K562 (cell line): ENCODE measurements at regions not wholly inside any gene's neighbourhood (a gene's known extent, or its start where the extent isn't known, plus 50 kb on each side); places are given as distances from the start of the nearest gene placed in this dataset.

ENCODE experiments used
- EP400 ChIP-seq: fragments of 450-650 bp; IDR thresholded peaks from 2 replicates; pipeline ENCODE4 v1.6.1; 2017; ENCODE audit warnings: antibody characterized with exemption, mild to moderate bottlenecking, moderate library complexity
- HDAC1 ChIP-seq, 2 experiments: fragments of 450-650 bp; IDR thresholded peaks; 2 replicates each; pipeline ENCODE4 v1.6.1; 2016 to 2017; ENCODE audit warnings: inconsistent platforms in 1 of 2, mild to moderate bottlenecking in 1 of 2, moderate library complexity in 1 of 2
- POLR2B ChIP-seq: fragments of 450-650 bp; IDR thresholded peaks from 2 replicates; pipeline ENCODE4 v1.6.1; 2018; ENCODE audit warnings: low read depth; ENCODE audit not compliant: partially characterized antibody
- SRSF9 ChIP-seq: fragments of 200-400 bp; formaldehyde crosslinking; IDR thresholded peaks from 2 replicates; pipeline ENCODE4 v1.6.1; 2017; ENCODE audit warnings: low read depth, low read length, borderline replicate concordance
- TF ChIP-seq, protein P1 (sequence below): fragments of 450-650 bp; IDR thresholded peaks from 2 replicates; pipeline ENCODE4 v1.6.1; 2016; ENCODE audit warnings: low read depth
- TF ChIP-seq, protein P2 (sequence below), 3 experiments: fragments of 200-800 bp in 1 of 3; fragments of 250-450 bp in 1 of 3; fragments of 450-650 bp in 1 of 3; sonication (Bioruptor Pico) in 1 of 3; sonication (Bioruptor generic) in 1 of 3; formaldehyde crosslinking in 1 of 3; IDR thresholded peaks; 2 replicates each; pipeline versions ENCODE4 v1.6.1 to v1.8.0; 2016 to 2022; ENCODE audit warnings: mild to moderate bottlenecking in 2 of 3, missing genetic modification characterization in 2 of 3, missing compliant biosample characterization in 1 of 3, moderate library complexity in 1 of 3
- TF ChIP-seq, protein P3 (sequence below): sonication (generic); formaldehyde crosslinking; IDR thresholded peaks from 2 replicates; pipeline ENCODE4 v1.8.0; 2023; ENCODE audit warnings: mild to moderate bottlenecking, missing genetic modification reagents
- TF ChIP-seq, protein P4 (sequence below), 2 experiments: fragments of 200-800 bp in 1 of 2; sonication (Bioruptor generic) in 1 of 2; sonication (generic) in 1 of 2; formaldehyde crosslinking in 1 of 2; IDR thresholded peaks in 1 of 2; conservative IDR thresholded peaks in 1 of 2; 2 replicates each; pipeline versions ENCODE4 v1.5.0 to v1.6.1; 2016 to 2020; ENCODE audit warnings: missing compliant biosample characterization in 1 of 2, missing genetic modification characterization in 1 of 2, missing genetic modification reagents in 1 of 2

DNA sequence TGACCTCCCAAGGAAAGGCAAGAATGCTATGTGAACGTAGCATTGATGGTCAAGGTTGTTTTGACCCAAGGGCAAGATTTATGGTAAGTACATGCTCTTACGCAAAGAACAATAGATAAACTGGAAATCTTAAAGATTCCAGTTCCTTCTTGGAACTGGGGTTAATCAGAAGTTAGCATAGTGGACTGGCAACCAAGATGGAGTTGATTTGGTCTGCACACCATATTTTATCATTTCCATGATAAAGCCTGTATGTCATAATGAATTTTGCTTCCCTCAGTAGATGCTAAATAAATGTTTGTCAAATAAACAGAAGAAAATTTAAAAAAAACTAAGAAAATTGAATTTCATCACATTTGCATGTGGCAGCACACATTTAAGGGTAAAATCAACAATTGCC is 242.4 kb upstream of the MEF2C start (continued):
- TF ChIP-seq, protein P1, sequence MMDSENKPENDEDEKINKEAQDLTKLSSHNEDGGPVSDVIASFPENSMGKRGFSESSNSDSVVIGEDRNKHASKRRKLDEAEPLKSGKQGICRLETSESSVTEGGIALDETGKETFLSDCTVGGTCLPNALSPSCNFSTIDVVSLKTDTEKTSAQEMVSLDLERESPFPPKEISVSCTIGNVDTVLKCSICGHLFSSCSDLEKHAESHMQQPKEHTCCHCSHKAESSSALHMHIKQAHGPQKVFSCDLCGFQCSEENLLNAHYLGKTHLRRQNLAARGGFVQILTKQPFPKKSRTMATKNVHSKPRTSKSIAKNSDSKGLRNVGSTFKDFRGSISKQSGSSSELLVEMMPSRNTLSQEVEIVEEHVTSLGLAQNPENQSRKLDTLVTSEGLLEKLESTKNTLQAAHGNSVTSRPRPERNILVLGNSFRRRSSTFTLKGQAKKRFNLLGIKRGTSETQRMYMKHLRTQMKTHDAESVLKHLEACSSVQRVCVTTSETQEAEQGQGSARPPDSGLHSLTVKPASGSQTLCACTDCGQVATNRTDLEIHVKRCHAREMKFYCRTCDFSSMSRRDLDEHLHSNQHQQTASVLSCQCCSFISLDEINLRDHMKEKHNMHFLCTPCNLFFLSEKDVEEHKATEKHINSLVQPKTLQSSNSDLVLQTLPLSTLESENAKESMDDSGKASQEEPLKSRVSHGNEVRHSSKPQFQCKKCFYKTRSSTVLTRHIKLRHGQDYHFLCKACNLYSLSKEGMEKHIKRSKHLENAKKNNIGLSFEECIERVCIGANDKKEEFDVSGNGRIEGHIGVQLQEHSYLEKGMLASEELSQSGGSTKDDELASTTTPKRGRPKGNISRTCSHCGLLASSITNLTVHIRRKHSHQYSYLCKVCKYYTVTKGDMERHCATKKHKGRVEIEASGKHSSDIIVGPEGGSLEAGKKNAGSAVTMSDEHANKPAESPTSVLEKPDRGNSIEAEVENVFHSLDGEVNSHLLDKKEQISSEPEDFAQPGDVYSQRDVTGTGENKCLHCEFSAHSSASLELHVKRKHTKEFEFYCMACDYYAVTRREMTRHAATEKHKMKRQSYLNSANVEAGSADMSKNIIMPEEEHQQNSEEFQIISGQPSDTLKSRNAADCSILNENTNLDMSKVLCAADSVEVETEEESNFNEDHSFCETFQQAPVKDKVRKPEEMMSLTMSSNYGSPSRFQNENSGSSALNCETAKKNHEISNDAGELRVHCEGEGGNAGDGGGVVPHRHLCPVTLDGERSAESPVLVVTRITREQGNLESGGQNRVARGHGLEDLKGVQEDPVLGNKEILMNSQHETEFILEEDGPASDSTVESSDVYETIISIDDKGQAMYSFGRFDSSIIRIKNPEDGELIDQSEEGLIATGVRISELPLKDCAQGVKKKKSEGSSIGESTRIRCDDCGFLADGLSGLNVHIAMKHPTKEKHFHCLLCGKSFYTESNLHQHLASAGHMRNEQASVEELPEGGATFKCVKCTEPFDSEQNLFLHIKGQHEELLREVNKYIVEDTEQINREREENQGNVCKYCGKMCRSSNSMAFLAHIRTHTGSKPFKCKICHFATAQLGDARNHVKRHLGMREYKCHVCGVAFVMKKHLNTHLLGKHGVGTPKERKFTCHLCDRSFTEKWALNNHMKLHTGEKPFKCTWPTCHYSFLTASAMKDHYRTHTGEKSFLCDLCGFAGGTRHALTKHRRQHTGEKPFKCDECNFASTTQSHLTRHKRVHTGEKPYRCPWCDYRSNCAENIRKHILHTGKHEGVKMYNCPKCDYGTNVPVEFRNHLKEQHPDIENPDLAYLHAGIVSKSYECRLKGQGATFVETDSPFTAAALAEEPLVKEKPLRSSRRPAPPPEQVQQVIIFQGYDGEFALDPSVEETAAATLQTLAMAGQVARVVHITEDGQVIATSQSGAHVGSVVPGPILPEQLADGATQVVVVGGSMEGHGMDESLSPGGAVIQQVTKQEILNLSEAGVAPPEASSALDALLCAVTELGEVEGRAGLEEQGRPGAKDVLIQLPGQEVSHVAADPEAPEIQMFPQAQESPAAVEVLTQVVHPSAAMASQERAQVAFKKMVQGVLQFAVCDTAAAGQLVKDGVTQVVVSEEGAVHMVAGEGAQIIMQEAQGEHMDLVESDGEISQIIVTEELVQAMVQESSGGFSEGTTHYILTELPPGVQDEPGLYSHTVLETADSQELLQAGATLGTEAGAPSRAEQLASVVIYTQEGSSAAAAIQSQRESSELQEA, result no peak
- TF ChIP-seq SRSF9, result no peak
- TF ChIP-seq, protein P2, sequence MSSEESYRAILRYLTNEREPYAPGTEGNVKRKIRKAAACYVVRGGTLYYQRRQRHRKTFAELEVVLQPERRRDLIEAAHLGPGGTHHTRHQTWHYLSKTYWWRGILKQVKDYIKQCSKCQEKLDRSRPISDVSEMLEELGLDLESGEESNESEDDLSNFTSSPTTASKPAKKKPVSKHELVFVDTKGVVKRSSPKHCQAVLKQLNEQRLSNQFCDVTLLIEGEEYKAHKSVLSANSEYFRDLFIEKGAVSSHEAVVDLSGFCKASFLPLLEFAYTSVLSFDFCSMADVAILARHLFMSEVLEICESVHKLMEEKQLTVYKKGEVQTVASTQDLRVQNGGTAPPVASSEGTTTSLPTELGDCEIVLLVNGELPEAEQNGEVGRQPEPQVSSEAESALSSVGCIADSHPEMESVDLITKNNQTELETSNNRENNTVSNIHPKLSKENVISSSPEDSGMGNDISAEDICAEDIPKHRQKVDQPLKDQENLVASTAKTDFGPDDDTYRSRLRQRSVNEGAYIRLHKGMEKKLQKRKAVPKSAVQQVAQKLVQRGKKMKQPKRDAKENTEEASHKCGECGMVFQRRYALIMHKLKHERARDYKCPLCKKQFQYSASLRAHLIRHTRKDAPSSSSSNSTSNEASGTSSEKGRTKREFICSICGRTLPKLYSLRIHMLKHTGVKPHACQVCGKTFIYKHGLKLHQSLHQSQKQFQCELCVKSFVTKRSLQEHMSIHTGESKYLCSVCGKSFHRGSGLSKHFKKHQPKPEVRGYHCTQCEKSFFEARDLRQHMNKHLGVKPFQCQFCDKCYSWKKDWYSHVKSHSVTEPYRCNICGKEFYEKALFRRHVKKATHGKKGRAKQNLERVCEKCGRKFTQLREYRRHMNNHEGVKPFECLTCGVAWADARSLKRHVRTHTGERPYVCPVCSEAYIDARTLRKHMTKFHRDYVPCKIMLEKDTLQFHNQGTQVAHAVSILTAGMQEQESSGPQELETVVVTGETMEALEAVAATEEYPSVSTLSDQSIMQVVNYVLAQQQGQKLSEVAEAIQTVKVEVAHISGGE (CRISPR knock-in tag; IDR thresholded peaks at IDR 0.05), result no peak
- TF ChIP-seq, protein P3, sequence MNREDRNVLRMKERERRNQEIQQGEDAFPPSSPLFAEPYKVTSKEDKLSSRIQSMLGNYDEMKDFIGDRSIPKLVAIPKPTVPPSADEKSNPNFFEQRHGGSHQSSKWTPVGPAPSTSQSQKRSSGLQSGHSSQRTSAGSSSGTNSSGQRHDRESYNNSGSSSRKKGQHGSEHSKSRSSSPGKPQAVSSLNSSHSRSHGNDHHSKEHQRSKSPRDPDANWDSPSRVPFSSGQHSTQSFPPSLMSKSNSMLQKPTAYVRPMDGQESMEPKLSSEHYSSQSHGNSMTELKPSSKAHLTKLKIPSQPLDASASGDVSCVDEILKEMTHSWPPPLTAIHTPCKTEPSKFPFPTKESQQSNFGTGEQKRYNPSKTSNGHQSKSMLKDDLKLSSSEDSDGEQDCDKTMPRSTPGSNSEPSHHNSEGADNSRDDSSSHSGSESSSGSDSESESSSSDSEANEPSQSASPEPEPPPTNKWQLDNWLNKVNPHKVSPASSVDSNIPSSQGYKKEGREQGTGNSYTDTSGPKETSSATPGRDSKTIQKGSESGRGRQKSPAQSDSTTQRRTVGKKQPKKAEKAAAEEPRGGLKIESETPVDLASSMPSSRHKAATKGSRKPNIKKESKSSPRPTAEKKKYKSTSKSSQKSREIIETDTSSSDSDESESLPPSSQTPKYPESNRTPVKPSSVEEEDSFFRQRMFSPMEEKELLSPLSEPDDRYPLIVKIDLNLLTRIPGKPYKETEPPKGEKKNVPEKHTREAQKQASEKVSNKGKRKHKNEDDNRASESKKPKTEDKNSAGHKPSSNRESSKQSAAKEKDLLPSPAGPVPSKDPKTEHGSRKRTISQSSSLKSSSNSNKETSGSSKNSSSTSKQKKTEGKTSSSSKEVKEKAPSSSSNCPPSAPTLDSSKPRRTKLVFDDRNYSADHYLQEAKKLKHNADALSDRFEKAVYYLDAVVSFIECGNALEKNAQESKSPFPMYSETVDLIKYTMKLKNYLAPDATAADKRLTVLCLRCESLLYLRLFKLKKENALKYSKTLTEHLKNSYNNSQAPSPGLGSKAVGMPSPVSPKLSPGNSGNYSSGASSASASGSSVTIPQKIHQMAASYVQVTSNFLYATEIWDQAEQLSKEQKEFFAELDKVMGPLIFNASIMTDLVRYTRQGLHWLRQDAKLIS (CRISPR knock-in tag), result no peak
- TF ChIP-seq, protein P4, sequence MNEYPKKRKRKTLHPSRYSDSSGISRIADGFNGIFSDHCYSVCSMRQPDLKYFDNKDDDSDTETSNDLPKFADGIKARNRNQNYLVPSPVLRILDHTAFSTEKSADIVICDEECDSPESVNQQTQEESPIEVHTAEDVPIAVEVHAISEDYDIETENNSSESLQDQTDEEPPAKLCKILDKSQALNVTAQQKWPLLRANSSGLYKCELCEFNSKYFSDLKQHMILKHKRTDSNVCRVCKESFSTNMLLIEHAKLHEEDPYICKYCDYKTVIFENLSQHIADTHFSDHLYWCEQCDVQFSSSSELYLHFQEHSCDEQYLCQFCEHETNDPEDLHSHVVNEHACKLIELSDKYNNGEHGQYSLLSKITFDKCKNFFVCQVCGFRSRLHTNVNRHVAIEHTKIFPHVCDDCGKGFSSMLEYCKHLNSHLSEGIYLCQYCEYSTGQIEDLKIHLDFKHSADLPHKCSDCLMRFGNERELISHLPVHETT (CRISPR knock-in tag; conservative IDR thresholded peaks at IDR 0.05 in 1 of 2, IDR thresholded peaks at IDR 0.05 in 1 of 2), result no peak
- TF ChIP-seq HDAC1 (IDR thresholded peaks at IDR 0.05), result no peak
- no peak for TF ChIP-seq POLR2B
- TF ChIP-seq EP400, result no peak
